SU-DHL-6 (cell line): ENCODE measurements at regions not wholly inside any gene's neighbourhood (a gene's known extent, or its start where the extent isn't known, plus 50 kb on each side); places are given as distances from the start of the nearest gene placed in this dataset.

Experiments used
- H2AFZ ChIP-seq: fragments of 200-600 bp; sonication (generic); 2 replicates; pipeline ENCODE4 v1.6.1; 2014; ENCODE audit warnings: low read depth, mild to moderate bottlenecking, moderate library complexity, mixed read lengths, antibody characterized with exemption, low read length; ENCODE audit not compliant: severe bottlenecking
- H3F3A ChIP-seq: fragments of 200-600 bp; shearing (Covaris generic); 2 replicates; pipeline ENCODE4 v1.6.0; 2016; ENCODE audit warnings: antibody characterized with exemption, mild to moderate bottlenecking; ENCODE audit not compliant: insufficient read depth
- H3K27ac ChIP-seq: fragments of 200-600 bp; sonication (generic); 2 replicates; pipeline ENCODE4 v1.5.1; 2016; ENCODE audit warnings: low read depth, mild to moderate bottlenecking, low read length, moderate library complexity, mixed read lengths
- H3K27me3 ChIP-seq: fragments of 200-600 bp; sonication (generic), shearing (Covaris generic); 2 replicates; pipeline ENCODE4 v1.6.0; 2014; ENCODE audit warnings: mild to moderate bottlenecking, low read length
- H3K36me3 ChIP-seq: fragments of 200-600 bp; sonication (generic); 2 replicates; pipeline ENCODE4 v1.6.1; 2014; ENCODE audit warnings: mild to moderate bottlenecking, low read length, mixed read lengths
- H3K4me2 ChIP-seq: fragments of 300-600, 200-600 bp; shearing (Covaris generic), sonication (generic); 2 replicates; pipeline ENCODE4 v1.6.0; 2014; ENCODE audit warnings: low read length, low read depth, mild to moderate bottlenecking; ENCODE audit not compliant: poor library complexity, severe bottlenecking
- H3K4me3 ChIP-seq: fragments of 200-600 bp; sonication (generic); 2 replicates; pipeline ENCODE4 v1.5.1; 2014; ENCODE audit warnings: antibody characterized with exemption, low read length, mild to moderate bottlenecking, mixed read lengths; ENCODE audit not compliant: insufficient read depth, poor library complexity, severe bottlenecking
- H3K79me2 ChIP-seq: fragments of 200-600 bp; sonication (generic); 2 replicates; pipeline ENCODE4 v1.6.1; 2014; ENCODE audit warnings: mild to moderate bottlenecking, low read length, moderate library complexity; ENCODE audit not compliant: insufficient read depth
- H3K9ac ChIP-seq: fragments of 200-600 bp; sonication (generic); 2 replicates; pipeline ENCODE4 v1.7.0; 2014; ENCODE audit warnings: mild to moderate bottlenecking, low read length
- H3K9me2 ChIP-seq: fragments of 200-600 bp; sonication (generic); replicated peaks from 2 replicates; pipeline ENCODE4 v1.6.1; 2014; ENCODE audit warnings: low read length; ENCODE audit not compliant: insufficient read depth
- H3K9me3 ChIP-seq: fragments of 200-600 bp; sonication (generic); 2 replicates; pipeline ENCODE4 v1.6.1; 2014; ENCODE audit warnings: low read length, mixed read lengths; ENCODE audit not compliant: insufficient read depth
- H4K20me1 ChIP-seq: fragments of 200-600 bp; sonication (generic); 2 replicates; pipeline ENCODE4 v1.6.1; 2014; ENCODE audit warnings: low read depth, mild to moderate bottlenecking, antibody characterized with exemption, low read length, moderate library complexity, mixed read lengths
- CTCF ChIP-seq: fragments of 200-600 bp; sonication (generic); IDR thresholded peaks from one replicate; pipeline ENCODE4 v1.5.1; 2017; ENCODE audit warnings: antibody characterized with exemption, mild to moderate bottlenecking, low read length, moderate library complexity; ENCODE audit not compliant: insufficient read depth, poor library complexity, severe bottlenecking
- EZH2phosphoT487 ChIP-seq: fragments of 200-600 bp; sonication (generic), shearing (Covaris generic); conservative IDR thresholded peaks from 2 replicates; pipeline ENCODE4 v1.6.1; 2018; ENCODE audit warnings: mild to moderate bottlenecking, antibody characterized with exemption, low read length, moderate library complexity, mixed read lengths

- no peaks in the 10 kb centered on the region for H3K9me2 ChIP-seq
- no peaks in the 10 kb centered on the region for H3K79me2 ChIP-seq
- H3K27ac ChIP-seq: no peak overlapping the region
- H3K27me3 ChIP-seq: no peaks in the 10 kb centered on the region
- peak overlapping the region; percentile 68 for H2AFZ ChIP-seq
- H3K4me2 ChIP-seq: no peak overlapping the region
- no peak overlapping the region for H3K4me3 ChIP-seq
- H3K9ac ChIP-seq: no peak overlapping the region
- H3F3A ChIP-seq: no peaks in the 10 kb centered on the region
- no peaks in the 10 kb centered on the region for H3K36me3 ChIP-seq
- no peak for TF ChIP-seq EZH2phosphoT487
- TF ChIP-seq CTCF: no peak
- no peaks in the 10 kb centered on the region for H3K9me3 ChIP-seq
- H4K20me1 ChIP-seq: no peaks in the 10 kb centered on the region
These were observed 1317.0 kb downstream of the MRPL39 start for GRCh38 chr21:24290151-24290833.

- no peaks in the 10 kb centered on the region for H3K9me2 ChIP-seq
- H3K4me3 ChIP-seq: no peak overlapping the region
- no peaks in the 10 kb centered on the region for H4K20me1 ChIP-seq
- no peaks in the 10 kb centered on the region for H3K9me3 ChIP-seq
- H3K27ac ChIP-seq: no peak overlapping the region
- no peaks in the 10 kb centered on the region for H3K36me3 ChIP-seq
- no peak overlapping the region for H3K9ac ChIP-seq
- TF ChIP-seq CTCF: no peak
- no peak for TF ChIP-seq EZH2phosphoT487
- H3F3A ChIP-seq: no peaks in the 10 kb centered on the region
- no peak overlapping the region for H3K4me2 ChIP-seq
- H3K27me3 ChIP-seq: no peaks in the 10 kb centered on the region
- peak overlapping the region; percentile 48 for H2AFZ ChIP-seq
- H3K79me2 ChIP-seq: no peaks in the 10 kb centered on the region
These were observed 1317.7 kb downstream of the MRPL39 start for GRCh38 chr21:24289539-24289938.

GRCh38 chr21:24280596-24280995 is 1326.7 kb downstream of the MRPL39 start:
- H3K9me2 ChIP-seq: no peaks in the 10 kb centered on the region
- no peaks in the 10 kb centered on the region for H3K79me2 ChIP-seq
- H3K4me2 ChIP-seq: no peak overlapping the region
- no peaks in the 10 kb centered on the region for H4K20me1 ChIP-seq
- H3K27me3 ChIP-seq: no peaks in the 10 kb centered on the region
- no peaks in the 10 kb centered on the region for H3F3A ChIP-seq
- H3K9me3 ChIP-seq: no peaks in the 10 kb centered on the region
- no peak overlapping the region for H3K9ac ChIP-seq
- H3K27ac ChIP-seq: no peak overlapping the region
- no peak overlapping the region for H3K4me3 ChIP-seq
- H2AFZ ChIP-seq: no peak overlapping the region
- TF ChIP-seq EZH2phosphoT487: no peak
- no peak for TF ChIP-seq CTCF
- no peaks in the 10 kb centered on the region for H3K36me3 ChIP-seq
